ENCODE measurements at regions not wholly inside any gene's neighbourhood (a gene's known extent, or its start where the extent isn't known, plus 50 kb on each side); places are given as distances from the start of the nearest gene placed in this dataset.
A peak's percentile ranks its signal among the peaks of the same experiment; 100 is the strongest.
"Not testable (repeated sequence)": the region's sequence is repeated elsewhere in the genome, so short reads cannot be mapped to it uniquely, and the experiment has no call there.

DNA sequence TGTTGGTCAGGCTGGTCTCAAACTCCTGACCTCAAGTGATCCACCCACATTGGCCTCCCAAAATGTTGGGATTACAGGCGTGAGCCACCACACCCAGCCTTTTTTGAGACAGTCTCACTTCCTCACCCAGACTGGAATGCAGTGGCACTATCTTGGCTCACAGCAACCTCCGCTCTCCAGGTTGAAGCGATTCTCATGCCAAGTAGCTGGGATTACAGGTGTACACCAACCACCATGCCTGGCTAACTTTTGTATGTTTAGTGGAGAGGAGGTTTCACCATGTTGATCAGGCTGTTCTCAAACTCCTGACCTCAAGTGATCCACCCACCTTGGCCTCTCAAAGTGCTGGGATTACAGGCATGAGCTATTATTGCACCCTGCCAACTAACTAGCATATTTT, 75.4 kb downstream of the C9orf152 start:
- H3K4me1 ChIP-seq (ENCODE audit: control insufficient read depth, insufficient read depth, low read length) = peaks cover 45% of the 10 kb centered on the region
- H3K79me1 ChIP-seq (ENCODE audit: low read depth in 1 of 2, low read length in 2 of 2) = peaks cover 20 to 84% of the 10 kb centered on the region in 2 experiments
- H3K23ac ChIP-seq (ENCODE audit: low read depth, low read length); dilution Hi-C loops (cut with HindIII; ENCODE audit: low sequenced_read_pairs, unreplicated experiment); H3K56ac ChIP-seq (ENCODE audit: extremely low read depth, insufficient read depth, low read length); H3K27me3 ChIP-seq (ENCODE audit: control insufficient read depth, insufficient read depth, low read length); BruUV-seq (replicated peaks); ATAC-seq (ENCODE audit: low read depth); H3K4me3 ChIP-seq (ENCODE audit: insufficient read depth, low read depth, low read length); H2AK9ac ChIP-seq (replicated peaks; ENCODE audit: low read depth, low read length, poor library complexity); H2AFZ ChIP-seq (replicated peaks; ENCODE audit: low read length, poor library complexity); intact Hi-C loops (cut with micrococcal nuclease); in situ Hi-C loops (cut with MboI; ENCODE audit: low sequenced_read_pairs); DNase-seq; H4K5ac ChIP-seq (ENCODE audit: low read depth, low read length); H3K4me2 ChIP-seq (ENCODE audit: low read depth, low read length); H4K91ac ChIP-seq (ENCODE audit: insufficient read depth, low read depth, low read length); H3K14ac ChIP-seq (replicated peaks; ENCODE audit: low read depth, low read length); H3K4ac ChIP-seq (ENCODE audit: low read depth, low read length); H3K9me3 ChIP-seq (ENCODE audit: control insufficient read depth, insufficient read depth, low read length); H3K9ac ChIP-seq (ENCODE audit: low read depth, low read length); H2BK20ac ChIP-seq (ENCODE audit: low read depth, low read length): not testable (repeated sequence)
- 100% methylated on average over 1 of the region's 3 CpGs; no CpG with 5 or more reads in 1 of the 2 experiments for WGBS, 2 experiments (ENCODE audit: extremely low coverage in 2 of 2, insufficient read length in 1 of 2)
- H4K8ac ChIP-seq (ENCODE audit: low read depth in 2 of 2, low read length in 2 of 2) = peak overlapping the region in 1 of 2 experiments; percentile 13; a peak in 1 of 4 replicates
- H2BK120ac ChIP-seq (ENCODE audit: low read depth, low read length) = peak overlapping the region; percentile 8; the same call in 1 of the 2 replicates
- H2AK5ac ChIP-seq (ENCODE audit: low read depth, low read length) = 0 out of 2 replicates have a peak overlapping the region, but pooled peaks have one; percentile 7
- peak overlapping the region; percentile 18 for H2BK5ac ChIP-seq (ENCODE audit: low read depth, low read length, poor library complexity, severe bottlenecking)
- H3K36me3 ChIP-seq (ENCODE audit: control insufficient read depth, insufficient read depth, low read length) = peaks cover 17% of the 10 kb centered on the region
- H3K27ac ChIP-seq (ENCODE audit: insufficient read depth, low read length) = peak overlapping the region; percentile 12; the same call in 1 of the 2 replicates
- peak overlapping the region; percentile 25; the same call in 1 of the 2 replicates for H3K18ac ChIP-seq (ENCODE audit: low read depth, low read length)
- H4K20me1 ChIP-seq (ENCODE audit: insufficient read depth, low read length) = peaks cover 94% of the 10 kb centered on the region
- H2BK15ac ChIP-seq (ENCODE audit: low read depth, low read length) = 0 out of 3 replicates have a peak overlapping the region, but pooled peaks have one; percentile 20
- CTCF ChIA-PET = interaction anchor here (1.5 kb wide), 1 partner anchor 11 kb away, joined by 3 read pairs; no protein-coding TSS in a partner anchor
- POLR2A ChIA-PET (ENCODE audit: unreplicated experiment) = interaction anchor here (0.6 kb wide), 1 partner anchor 221 kb away, joined by 4 read pairs; no protein-coding TSS in a partner anchor
- H3K9me1 ChIP-seq (ENCODE audit: insufficient read depth, low read length) = peaks cover 45% of the 10 kb centered on the region

All from IMR-90 (cell line).